ENCODE measurements at regions not wholly inside any gene's neighbourhood (a gene's known extent, or its start where the extent isn't known, plus 50 kb on each side); places are given as distances from the start of the nearest gene placed in this dataset.

DNA sequence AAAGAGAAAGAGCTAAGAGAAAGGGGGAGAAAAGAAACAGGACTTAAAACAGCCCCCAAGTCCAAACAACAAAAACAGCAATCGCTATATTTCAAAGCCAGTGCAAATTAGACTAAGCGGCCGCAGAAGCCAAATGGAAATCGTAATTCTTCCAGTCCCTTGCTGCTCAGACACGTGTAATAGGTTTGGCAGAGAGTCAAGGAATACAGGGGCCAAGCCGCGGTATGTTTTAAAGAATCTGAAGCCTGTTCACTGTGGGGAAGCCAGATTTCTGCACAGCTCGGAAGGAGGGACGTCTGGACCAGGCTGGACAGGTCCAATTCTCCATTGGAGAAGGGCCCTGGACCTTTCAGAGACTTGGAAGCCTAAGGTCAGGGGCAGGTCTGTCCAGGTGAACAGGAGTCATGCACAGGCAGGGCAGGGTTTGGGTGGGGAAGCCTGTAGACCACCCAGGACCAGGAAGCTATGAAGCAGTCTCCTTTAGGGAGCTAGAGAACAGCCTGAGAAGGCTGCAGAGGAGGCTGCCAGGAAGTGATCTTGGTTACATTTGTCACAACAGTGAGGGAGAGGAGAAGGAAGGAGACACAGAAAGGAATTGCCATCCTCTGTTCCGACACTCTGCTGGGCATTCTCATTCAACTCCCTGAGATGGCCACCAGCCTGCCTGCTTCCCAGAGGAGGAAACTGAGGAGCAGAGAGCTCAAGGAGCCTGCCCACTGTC, 265.5 kb upstream of the ISX start:
- DNase-seq (ENCODE audit: low read depth) = no peak
- TF ChIP-seq, protein P1, sequence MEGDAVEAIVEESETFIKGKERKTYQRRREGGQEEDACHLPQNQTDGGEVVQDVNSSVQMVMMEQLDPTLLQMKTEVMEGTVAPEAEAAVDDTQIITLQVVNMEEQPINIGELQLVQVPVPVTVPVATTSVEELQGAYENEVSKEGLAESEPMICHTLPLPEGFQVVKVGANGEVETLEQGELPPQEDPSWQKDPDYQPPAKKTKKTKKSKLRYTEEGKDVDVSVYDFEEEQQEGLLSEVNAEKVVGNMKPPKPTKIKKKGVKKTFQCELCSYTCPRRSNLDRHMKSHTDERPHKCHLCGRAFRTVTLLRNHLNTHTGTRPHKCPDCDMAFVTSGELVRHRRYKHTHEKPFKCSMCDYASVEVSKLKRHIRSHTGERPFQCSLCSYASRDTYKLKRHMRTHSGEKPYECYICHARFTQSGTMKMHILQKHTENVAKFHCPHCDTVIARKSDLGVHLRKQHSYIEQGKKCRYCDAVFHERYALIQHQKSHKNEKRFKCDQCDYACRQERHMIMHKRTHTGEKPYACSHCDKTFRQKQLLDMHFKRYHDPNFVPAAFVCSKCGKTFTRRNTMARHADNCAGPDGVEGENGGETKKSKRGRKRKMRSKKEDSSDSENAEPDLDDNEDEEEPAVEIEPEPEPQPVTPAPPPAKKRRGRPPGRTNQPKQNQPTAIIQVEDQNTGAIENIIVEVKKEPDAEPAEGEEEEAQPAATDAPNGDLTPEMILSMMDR (IDR thresholded peaks at IDR 0.05; ENCODE audit: control insufficient read depth, extremely low read depth, insufficient read depth) = no peak
- no peak overlapping the region for H3K4me3 ChIP-seq (ENCODE audit: low read depth, low read length)

DNA sequence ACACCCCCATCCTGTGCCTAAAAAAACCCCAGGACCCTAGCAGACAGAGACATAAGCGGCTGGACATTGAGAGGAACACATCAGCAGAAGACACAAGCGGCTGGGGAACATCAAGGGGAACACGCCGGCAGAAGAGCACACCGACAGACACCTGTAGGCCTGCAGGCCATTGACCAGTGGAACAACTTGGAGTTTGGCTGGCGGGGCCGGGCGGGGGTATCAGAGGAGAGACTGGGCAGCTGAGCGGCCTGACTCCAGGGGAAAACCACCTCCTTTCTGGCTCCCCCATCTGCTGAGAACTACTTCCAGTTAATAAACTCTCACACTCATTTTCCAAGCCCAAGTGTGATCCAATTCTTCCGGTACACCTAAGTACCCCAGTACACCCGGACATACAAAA, 264.7 kb upstream of the ISX start:
- TF ChIP-seq, protein P1 (IDR thresholded peaks at IDR 0.05; ENCODE audit: control insufficient read depth, extremely low read depth, insufficient read depth) = no peak
- H3K4me3 ChIP-seq (ENCODE audit: low read depth, low read length) = no peak overlapping the region
- DNase-seq (ENCODE audit: low read depth) = no peak

DNA sequence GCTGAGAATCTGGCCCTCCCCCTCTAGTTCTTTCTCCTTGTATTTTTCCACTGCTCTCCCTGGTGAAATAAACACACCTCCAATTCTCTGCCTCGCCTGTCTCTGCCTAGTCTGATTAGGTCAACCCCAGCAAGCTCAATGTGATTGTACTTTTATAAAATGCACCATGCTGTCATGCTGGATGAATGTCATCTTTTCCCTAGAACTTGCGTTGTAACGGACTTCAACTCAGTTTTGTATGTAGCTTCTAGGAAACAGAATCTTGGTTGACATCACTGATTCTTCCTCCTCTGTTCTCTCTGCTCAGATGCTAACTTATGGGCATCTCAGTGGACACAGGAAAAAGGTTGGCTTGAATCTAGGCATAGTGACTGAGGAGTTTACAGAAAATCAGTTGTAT, 261.9 kb upstream of the ISX start:
- DNase-seq (ENCODE audit: low read depth) = no peak
- no peak overlapping the region for H3K4me3 ChIP-seq (ENCODE audit: low read depth, low read length)
- TF ChIP-seq, protein P1 (IDR thresholded peaks at IDR 0.05; ENCODE audit: control insufficient read depth, extremely low read depth, insufficient read depth) = no peak

DNA sequence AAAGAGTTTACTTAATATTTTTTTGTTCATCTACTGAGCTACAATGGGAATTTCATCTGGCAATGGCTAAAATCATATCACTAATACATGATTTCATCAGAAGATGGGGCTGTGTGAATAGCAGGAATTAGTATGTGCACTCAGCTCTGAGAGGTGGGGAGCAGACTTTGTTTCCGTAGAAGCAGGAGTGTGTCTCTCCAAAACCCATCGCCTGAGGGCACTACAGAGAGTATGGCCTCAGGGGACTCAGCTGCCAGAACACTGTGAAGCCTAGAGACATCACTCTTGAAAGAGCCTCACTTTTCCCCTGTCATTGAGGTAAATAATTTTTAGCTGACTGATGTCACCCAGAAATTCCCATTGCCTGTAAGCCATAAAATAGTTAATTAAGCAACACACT, 261.4 kb upstream of the ISX start:
- TF ChIP-seq, protein P1 (IDR thresholded peaks at IDR 0.05; ENCODE audit: control insufficient read depth, extremely low read depth, insufficient read depth) = 0 out of 2 replicates have a peak, but pooled peaks have one; percentile 25
- DNase-seq (ENCODE audit: low read depth) = no peak
- no peak overlapping the region for H3K4me3 ChIP-seq (ENCODE audit: low read depth, low read length)

DNA sequence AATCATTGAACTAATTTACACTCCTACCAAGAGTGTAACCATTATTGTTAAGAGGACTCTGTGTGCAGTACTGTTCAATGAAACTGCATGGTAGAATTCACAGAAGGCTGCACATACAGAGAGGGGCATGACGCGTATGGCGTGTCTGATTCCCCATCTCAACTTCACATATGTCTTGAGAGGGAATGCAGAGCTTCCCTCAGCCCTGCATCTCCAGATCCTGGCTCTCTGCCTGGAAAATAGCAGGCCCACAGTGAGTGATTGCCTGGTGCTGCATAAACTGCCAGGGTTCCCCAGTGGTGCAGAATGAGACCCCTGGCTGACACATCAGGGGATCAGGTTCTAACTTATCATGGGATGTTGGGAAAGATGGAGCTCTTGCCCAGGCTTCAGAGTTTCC, 260.2 kb upstream of the ISX start:
- no peak overlapping the region for H3K4me3 ChIP-seq (ENCODE audit: low read depth, low read length)
- DNase-seq (ENCODE audit: low read depth) = no peak

DNA sequence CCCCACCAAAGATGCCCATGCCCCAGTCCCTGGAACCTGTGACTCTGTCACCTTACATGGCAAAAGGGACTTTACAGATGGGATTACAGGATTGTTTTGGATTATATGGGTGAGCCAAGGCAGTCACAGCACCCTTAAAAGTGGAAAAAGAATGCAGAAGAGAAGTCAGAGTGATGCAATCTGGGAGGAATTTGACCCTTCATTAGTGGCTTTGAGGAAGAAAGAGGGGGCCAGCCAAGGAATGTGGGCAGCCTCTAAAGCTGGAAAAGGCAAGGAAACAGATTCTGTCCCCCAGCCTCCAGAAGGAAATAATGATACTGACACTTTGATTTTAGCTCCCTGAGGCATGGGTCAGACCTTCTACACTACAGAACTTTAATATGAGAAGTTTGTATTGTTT, 257.3 kb upstream of the ISX start:
- TF ChIP-seq, protein P1 (IDR thresholded peaks at IDR 0.05; ENCODE audit: control insufficient read depth, extremely low read depth, insufficient read depth) = no peak
- no peak overlapping the region for H3K4me3 ChIP-seq (ENCODE audit: low read depth, low read length)
- no peak for DNase-seq (ENCODE audit: low read depth)

More for the DNA sequence above, 260.2 kb upstream of the ISX start:
- TF ChIP-seq, protein P1 (IDR thresholded peaks at IDR 0.05; ENCODE audit: control insufficient read depth, extremely low read depth, insufficient read depth) = no peak

DNA sequence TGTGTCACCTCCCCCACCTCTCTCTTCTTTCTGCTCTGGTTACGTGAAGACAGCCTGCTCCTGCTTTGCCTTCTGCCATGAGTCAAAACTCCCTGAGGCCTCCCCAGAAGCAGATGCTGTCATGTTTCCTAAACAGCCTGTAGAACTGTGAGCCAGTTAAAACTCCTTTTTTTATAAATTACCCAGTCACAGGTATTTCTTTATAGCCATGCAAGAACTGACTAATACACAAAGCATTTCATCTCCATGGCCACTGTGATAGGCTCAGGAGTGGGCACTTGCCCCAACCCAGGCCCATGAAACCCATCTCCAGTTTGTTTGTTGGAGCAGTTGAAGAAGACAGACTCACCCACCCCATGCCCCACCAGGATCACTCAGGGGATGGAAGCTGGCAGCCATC, 253.3 kb upstream of the ISX start:
- DNase-seq (ENCODE audit: low read depth) = no peak
- TF ChIP-seq, protein P1 (IDR thresholded peaks at IDR 0.05; ENCODE audit: control insufficient read depth, extremely low read depth, insufficient read depth) = no peak
- H3K4me3 ChIP-seq (ENCODE audit: low read depth, low read length) = no peak overlapping the region

Data from LNCaP clone FGC (cell line).